Natural killer cell (primary cell): ENCODE measurements at regions not wholly inside any gene's neighbourhood (a gene's known extent, or its start where the extent isn't known, plus 50 kb on each side); places are given as distances from the start of the nearest gene placed in this dataset.
A peak's percentile ranks its signal among the peaks of the same experiment; 100 is the strongest.

Experiments
- ATAC-seq, 3 donors: fragments of 150-1000 bp in 2 of 3; fragments of 200-7000 bp in 1 of 3; cut with Tn5 transposase; 1 replicate in 1 of 3; 2 replicates in 2 of 3; pipeline ENCODE4 v1.10.0; 2021; ENCODE audit warnings: mild to moderate bottlenecking in 2 of 3, moderate library complexity in 2 of 3
- DNase-seq, 2 donors: peaks; one replicate each; pipeline versions ENCODE4 v3.0.0 to v3.0.0-alpha.2; 2013 to 2021; ENCODE audit warnings: mixed read lengths in 1 of 2
- H3K27ac ChIP-seq: one replicate; pipeline ENCODE4 v1.5.1; 2013; ENCODE audit warnings: mild to moderate bottlenecking, low read length
- H3K27me3 ChIP-seq: one replicate; pipeline ENCODE4 v1.6.1; 2013; ENCODE audit warnings: low read length; ENCODE audit not compliant: control insufficient read depth, insufficient read depth
- H3K36me3 ChIP-seq: one replicate; pipeline ENCODE4 v1.6.1; 2013; ENCODE audit warnings: low read length; ENCODE audit not compliant: control insufficient read depth, insufficient read depth
- H3K4me1 ChIP-seq: one replicate; pipeline ENCODE4 v1.6.1; 2013; ENCODE audit warnings: low read length; ENCODE audit not compliant: control insufficient read depth, insufficient read depth
- H3K4me3 ChIP-seq: one replicate; pipeline ENCODE4 v1.5.1; 2013; ENCODE audit warnings: low read length
- H3K9me3 ChIP-seq: one replicate; pipeline ENCODE4 v1.6.1; 2013; ENCODE audit warnings: low read length; ENCODE audit not compliant: control insufficient read depth, insufficient read depth
- H3K27ac Mint-ChIP-seq, 2 donors: one replicate each; pipeline ENCODE4 v1.8.0; 2022; ENCODE audit warnings: mild to moderate bottlenecking in 2 of 2, mixed read lengths in 2 of 2, moderate library complexity in 1 of 2
- H3K27me3 Mint-ChIP-seq, 2 donors: one replicate each; pipeline ENCODE4 v1.8.0; 2022; ENCODE audit warnings: low read depth in 2 of 2, mixed read lengths in 2 of 2
- H3K36me3 Mint-ChIP-seq: one replicate; pipeline ENCODE4 v1.8.0; 2022; ENCODE audit warnings: mixed read lengths
- H3K4me1 Mint-ChIP-seq, 2 donors: one replicate each; pipeline ENCODE4 v1.8.0; 2022; ENCODE audit warnings: mixed read lengths in 2 of 2
- H3K4me3 Mint-ChIP-seq: one replicate; pipeline ENCODE4 v1.8.0; 2022; ENCODE audit warnings: mild to moderate bottlenecking, moderate library complexity, mixed read lengths
- H3K9me3 Mint-ChIP-seq, 2 donors: one replicate each; pipeline ENCODE4 v1.8.0; 2022; ENCODE audit warnings: mixed read lengths in 2 of 2
- WGBS: methylation state at CpG from one replicate; pipeline ENCODE4 v1.1.7; 2013; ENCODE audit warnings: missing lambda C conversion rate; ENCODE audit not compliant: insufficient coverage; 5-methylcytosine and 5-hydroxymethylcytosine counted together
- intact Hi-C: fragments of 100-400 bp; cut with micrococcal nuclease; formaldehyde crosslinking; loops from one replicate; pipeline ENCODE4 v1.14.2; 2022
- TF ChIP-seq, protein P1 (sequence below): fragments of 200-600 bp; IDR thresholded peaks from one replicate; pipeline ENCODE4 v1.8.0; 2022; ENCODE audit warnings: antibody characterized with exemption

DNA sequence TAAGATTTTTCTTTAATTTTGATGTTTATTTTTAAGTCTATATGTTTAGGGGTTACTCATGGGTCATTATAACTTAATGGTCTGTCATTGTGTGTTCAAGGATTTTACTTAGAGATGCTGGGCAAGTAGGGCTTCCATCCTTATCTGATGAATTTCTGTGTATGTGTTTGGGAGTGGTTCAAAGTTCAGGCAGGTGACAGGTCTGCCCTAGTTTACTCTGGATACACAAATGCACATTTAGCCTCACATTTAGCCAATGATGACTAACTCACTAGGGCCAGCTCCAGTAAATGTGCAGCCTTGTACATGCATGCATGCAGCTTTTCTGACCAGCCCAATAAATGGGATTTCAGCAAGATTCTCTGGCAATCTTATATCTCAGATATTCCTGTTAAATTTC, 554.1 kb downstream of the SI start:
- Histone ChIP-seq H3K4me1 (no peaks in the 10 kb centered on the region), H3K27me3 (no peaks in the 10 kb centered on the region), H3K27ac (no peak overlapping the region), H3K9me3 (peaks cover 21% of the 10 kb centered on the region), H3K4me3 (no peak overlapping the region), H3K36me3 (no peaks in the 10 kb centered on the region)
- Mint-ChIP-seq H3K9me3 (peaks cover 9 to 17% of the 10 kb centered on the region in 2 donors), H3K4me3 (no peak overlapping the region), H3K27ac (no peak overlapping the region), H3K36me3 (peaks cover 12% of the 10 kb centered on the region), H3K27me3 (no peaks in the 10 kb centered on the region), H3K4me1 (no peaks in the 10 kb centered on the region)
- intact Hi-C loops = no loop called here
- ATAC-seq (no peak), DNase-seq (no peak)
- TF ChIP-seq, protein P1, sequence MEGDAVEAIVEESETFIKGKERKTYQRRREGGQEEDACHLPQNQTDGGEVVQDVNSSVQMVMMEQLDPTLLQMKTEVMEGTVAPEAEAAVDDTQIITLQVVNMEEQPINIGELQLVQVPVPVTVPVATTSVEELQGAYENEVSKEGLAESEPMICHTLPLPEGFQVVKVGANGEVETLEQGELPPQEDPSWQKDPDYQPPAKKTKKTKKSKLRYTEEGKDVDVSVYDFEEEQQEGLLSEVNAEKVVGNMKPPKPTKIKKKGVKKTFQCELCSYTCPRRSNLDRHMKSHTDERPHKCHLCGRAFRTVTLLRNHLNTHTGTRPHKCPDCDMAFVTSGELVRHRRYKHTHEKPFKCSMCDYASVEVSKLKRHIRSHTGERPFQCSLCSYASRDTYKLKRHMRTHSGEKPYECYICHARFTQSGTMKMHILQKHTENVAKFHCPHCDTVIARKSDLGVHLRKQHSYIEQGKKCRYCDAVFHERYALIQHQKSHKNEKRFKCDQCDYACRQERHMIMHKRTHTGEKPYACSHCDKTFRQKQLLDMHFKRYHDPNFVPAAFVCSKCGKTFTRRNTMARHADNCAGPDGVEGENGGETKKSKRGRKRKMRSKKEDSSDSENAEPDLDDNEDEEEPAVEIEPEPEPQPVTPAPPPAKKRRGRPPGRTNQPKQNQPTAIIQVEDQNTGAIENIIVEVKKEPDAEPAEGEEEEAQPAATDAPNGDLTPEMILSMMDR = no peak

DNA sequence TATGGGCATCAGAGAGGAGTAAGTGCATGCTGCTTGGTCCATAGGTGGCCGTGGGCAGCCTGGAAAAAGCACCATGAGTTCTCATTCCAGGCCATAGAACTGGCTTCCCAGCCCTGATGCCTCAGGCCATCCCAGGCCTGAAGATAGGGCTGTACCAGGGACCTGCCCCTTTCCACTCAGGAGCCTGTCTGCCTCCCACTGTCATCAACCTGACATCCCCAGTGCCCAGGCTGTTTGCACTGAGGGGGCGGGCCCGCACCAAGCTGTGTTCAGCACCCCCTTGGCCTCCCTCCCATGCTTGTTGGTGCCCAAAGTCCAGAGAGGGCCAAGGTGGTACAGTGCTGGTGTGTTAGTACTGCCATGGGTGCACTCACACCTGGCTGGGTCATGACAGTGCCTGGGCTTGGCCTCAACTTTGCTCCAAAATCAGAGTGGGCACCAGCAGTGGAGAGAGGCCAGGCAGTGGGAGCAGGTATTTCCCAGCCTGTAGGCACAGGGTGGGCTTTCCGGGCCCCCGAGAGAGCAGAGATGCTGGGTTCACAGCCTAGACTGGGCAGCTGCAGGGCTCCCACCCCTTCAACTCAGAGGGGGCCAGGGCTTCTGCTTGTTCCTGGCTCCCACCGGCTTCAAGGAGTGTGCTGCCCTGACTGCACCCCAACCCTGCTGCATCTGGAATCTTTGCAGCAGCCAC, 556.1 kb downstream of the SI start:
- peaks cover 21% of the 10 kb centered on the region for H3K9me3 ChIP-seq
- Mint-ChIP-seq H3K4me3 (no peak overlapping the region), H3K4me1 (no peaks in the 10 kb centered on the region), H3K9me3 (peaks cover 10 to 29% of the 10 kb centered on the region in 2 donors), H3K27me3 (no peaks in the 10 kb centered on the region), H3K27ac (no peak overlapping the region), H3K36me3 (peaks cover 23% of the 10 kb centered on the region)
- DNase-seq (no peak), ATAC-seq (peak in 1 of 3 donors; percentile 24)
- TF ChIP-seq, protein P1 = no peak
- H3K27me3 ChIP-seq = no peaks in the 10 kb centered on the region
- intact Hi-C loops = no loop called here
- H3K27ac ChIP-seq = no peak overlapping the region
- H3K36me3 ChIP-seq = no peaks in the 10 kb centered on the region
- no peak overlapping the region for H3K4me3 ChIP-seq
- WGBS = 89% methylated on average over 6 of the region's 6 CpGs
- no peaks in the 10 kb centered on the region for H3K4me1 ChIP-seq

DNA sequence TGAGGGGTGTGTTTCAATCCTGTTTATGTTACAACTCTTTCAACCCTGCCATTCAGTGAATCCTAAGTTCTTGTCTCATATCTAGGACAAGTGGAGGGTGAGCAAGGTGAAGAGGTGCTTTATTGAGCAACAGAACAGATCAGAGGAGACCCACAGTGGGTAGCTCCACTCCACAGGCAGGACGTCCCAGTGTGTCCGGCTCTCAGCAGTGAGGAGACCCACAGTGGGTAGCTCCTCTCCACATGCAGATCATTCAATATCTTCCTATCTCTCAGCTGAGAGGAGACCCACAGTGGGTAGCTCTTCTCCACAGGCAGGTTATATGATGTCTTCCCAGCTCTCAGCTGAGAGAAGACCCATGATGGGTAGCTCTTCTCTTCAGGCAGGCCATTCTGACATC, 556.7 kb downstream of the SI start:
- H3K4me3 Mint-ChIP-seq = no peak overlapping the region
- no peak for ATAC-seq
- H3K36me3 Mint-ChIP-seq = peaks cover 23% of the 10 kb centered on the region
- intact Hi-C loops = no loop called here
- no peaks in the 10 kb centered on the region for H3K4me1 ChIP-seq
- H3K27me3 ChIP-seq = no peaks in the 10 kb centered on the region
- no peaks in the 10 kb centered on the region for H3K4me1 Mint-ChIP-seq
- no peak for DNase-seq
- H3K4me3 ChIP-seq = no peak overlapping the region
- H3K27ac Mint-ChIP-seq = no peak overlapping the region
- WGBS = 57% methylated on average over 2 of the region's 2 CpGs
- no peak overlapping the region for H3K27ac ChIP-seq
- H3K9me3 Mint-ChIP-seq = peaks cover 11 to 33% of the 10 kb centered on the region in 2 donors
- no peaks in the 10 kb centered on the region for H3K27me3 Mint-ChIP-seq
- H3K36me3 ChIP-seq = no peaks in the 10 kb centered on the region
- TF ChIP-seq, protein P1 = no peak
- peaks cover 21% of the 10 kb centered on the region for H3K9me3 ChIP-seq

DNA sequence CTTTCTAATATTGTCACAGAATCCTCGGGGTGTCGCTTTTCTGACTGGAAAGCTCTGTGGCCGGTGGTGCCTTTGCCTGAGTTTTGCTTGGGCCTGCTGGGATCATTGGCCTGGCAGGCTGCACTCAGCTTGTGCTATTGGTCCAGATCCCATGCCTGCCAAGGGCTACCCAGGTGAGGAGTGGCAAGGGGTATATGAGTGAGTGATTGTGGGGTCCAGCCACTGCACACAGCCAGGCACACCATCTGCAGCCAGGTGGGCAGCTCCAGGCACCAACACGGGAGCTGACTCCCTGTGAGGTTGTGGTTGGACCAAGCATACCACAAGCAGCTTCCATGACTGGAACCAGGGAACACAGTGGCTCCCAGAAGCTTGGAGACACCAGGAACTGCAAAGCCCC, 557.2 kb downstream of the SI start:
- Mint-ChIP-seq H3K4me3 (no peak overlapping the region), H3K9me3 (peaks cover 14 to 38% of the 10 kb centered on the region in 2 donors), H3K27ac (no peak overlapping the region), H3K36me3 (peaks cover 23% of the 10 kb centered on the region), H3K4me1 (no peaks in the 10 kb centered on the region), H3K27me3 (no peaks in the 10 kb centered on the region)
- Histone ChIP-seq H3K9me3 (peaks cover 21% of the 10 kb centered on the region), H3K4me3 (no peak overlapping the region), H3K27me3 (no peaks in the 10 kb centered on the region), H3K27ac (no peak overlapping the region), H3K36me3 (no peaks in the 10 kb centered on the region), H3K4me1 (no peaks in the 10 kb centered on the region)
- intact Hi-C loops = no loop called here
- no peak for DNase-seq
- WGBS = 84% methylated on average over 4 of the region's 4 CpGs
- TF ChIP-seq, protein P1 = no peak
- ATAC-seq = no peak
